GM23248 (cell line): ENCODE measurements at regions not wholly inside any gene's neighbourhood (a gene's known extent, or its start where the extent isn't known, plus 50 kb on each side); places are given as distances from the start of the nearest gene placed in this dataset.
A peak's percentile ranks its signal among the peaks of the same experiment; 100 is the strongest.

ENCODE experiments used
- DNase-seq: peaks from one replicate; pipeline ENCODE4 v3.0.0-alpha.2; 2015
- H2AFZ ChIP-seq: fragments of 200-600 bp; sonication (generic); 2 replicates; pipeline ENCODE4 v1.6.1; 2016; ENCODE audit warnings: antibody characterized with exemption
- H3F3A ChIP-seq: fragments of 200-600 bp; sonication (generic); 2 replicates; pipeline ENCODE4 v1.6.1; 2016; ENCODE audit warnings: mild to moderate bottlenecking, antibody characterized with exemption, mixed run types; ENCODE audit not compliant: insufficient read depth
- H3K27ac ChIP-seq: fragments of 200-600 bp; sonication (generic); 2 replicates; pipeline ENCODE4 v1.5.1; 2016; ENCODE audit warnings: mild to moderate bottlenecking
- H3K27me3 ChIP-seq: fragments of 200-600 bp; sonication (generic); replicated peaks from 2 replicates; pipeline ENCODE4 v1.6.1; 2016; ENCODE audit warnings: mild to moderate bottlenecking; ENCODE audit not compliant: insufficient read depth
- H3K36me3 ChIP-seq: fragments of 200-600 bp; sonication (generic); 2 replicates; pipeline ENCODE4 v1.6.1; 2016; ENCODE audit warnings: low read depth, mild to moderate bottlenecking
- H3K4me1 ChIP-seq: fragments of 200-600 bp; sonication (generic); 2 replicates; pipeline ENCODE4 v1.6.1; 2016; ENCODE audit warnings: mild to moderate bottlenecking; ENCODE audit not compliant: insufficient read depth
- H3K4me2 ChIP-seq: fragments of 200-600 bp; sonication (generic); one replicate; pipeline ENCODE4 v1.6.1; 2016; ENCODE audit warnings: mild to moderate bottlenecking; ENCODE audit not compliant: unreplicated experiment
- H3K4me3 ChIP-seq: fragments of 200-600 bp; sonication (generic); 2 replicates; pipeline ENCODE4 v1.5.1; 2016; ENCODE audit warnings: mild to moderate bottlenecking
- H3K79me2 ChIP-seq: fragments of 200-600 bp; sonication (generic); 2 replicates; pipeline ENCODE4 v1.6.1; 2016; ENCODE audit warnings: mild to moderate bottlenecking; ENCODE audit not compliant: insufficient read depth
- H3K9ac ChIP-seq: fragments of 200-600 bp; sonication (generic); 2 replicates; pipeline ENCODE4 v1.6.1; 2016; ENCODE audit warnings: mild to moderate bottlenecking
- H3K9me2 ChIP-seq: fragments of 200-600 bp; sonication (generic); 2 replicates; pipeline ENCODE4 v1.6.1; 2016; ENCODE audit warnings: mixed run types, mild to moderate bottlenecking, moderate library complexity; ENCODE audit not compliant: insufficient read depth
- H3K9me3 ChIP-seq: fragments of 200-600 bp; sonication (generic); one replicate; pipeline ENCODE4 v1.6.1; 2017; ENCODE audit warnings: low read depth
- H4K20me1 ChIP-seq: fragments of 200-600 bp; sonication (generic); 2 replicates; pipeline ENCODE4 v1.6.0; 2016; ENCODE audit not compliant: insufficient read depth
- EZH2 ChIP-seq: fragments of 200-600 bp; sonication (generic); IDR thresholded peaks from 2 replicates; pipeline ENCODE4 v1.6.1; 2018; ENCODE audit warnings: antibody characterized with exemption, mild to moderate bottlenecking; ENCODE audit not compliant: insufficient read depth, poor library complexity, severe bottlenecking
- EZH2phosphoT487 ChIP-seq: fragments of 200-600 bp; sonication (generic); IDR thresholded peaks from 2 replicates; pipeline ENCODE4 v1.6.1; 2018; ENCODE audit warnings: antibody characterized with exemption, moderate library complexity, mild to moderate bottlenecking, low read depth; ENCODE audit not compliant: insufficient read depth
- whole genome bisulfite sequencing, 2 experiments: methylation state at CpG; one replicate each; pipeline ENCODE4 v1.1.6; 2015 to 2017; ENCODE audit warnings: low lambda C conversion rate in 2 of 2, low coverage in 1 of 2; ENCODE audit errors: missing lambda C conversion rate in 2 of 2; 5-methylcytosine and 5-hydroxymethylcytosine counted together
- in situ Hi-C: fragments of 300-500 bp; cut with MboI; formaldehyde crosslinking; loops from 2 replicates; pipeline ENCODE4 v1.15.0; 2020

DNA sequence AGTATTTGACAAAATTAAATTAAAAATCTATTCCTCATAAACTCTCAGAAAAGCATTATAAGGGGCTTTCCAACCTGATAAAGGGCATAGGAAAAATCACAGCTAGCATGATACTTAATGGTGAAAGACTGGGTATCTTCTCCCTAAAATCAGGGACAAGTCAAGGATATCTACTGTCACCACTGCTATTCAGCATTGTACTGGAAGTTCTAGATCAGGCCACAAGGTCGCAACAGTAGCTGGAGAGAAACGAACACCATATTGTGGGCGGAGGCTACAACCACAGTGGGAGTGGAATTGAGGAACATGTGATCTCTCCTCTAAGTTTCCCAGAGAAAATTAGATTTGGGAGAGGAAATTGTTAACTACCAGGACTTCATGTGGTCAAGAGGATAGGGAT lies 70.0 kb upstream of the NAMPT start:
- Histone ChIP-seq H4K20me1 (no peaks in the 10 kb centered on the region), H3F3A (peaks cover 13% of the 10 kb centered on the region), H3K9ac (no peak overlapping the region), H3K9me3 (no peaks in the 10 kb centered on the region), H2AFZ (no peak overlapping the region), H3K9me2 (no peaks in the 10 kb centered on the region), H3K4me2 (no peak overlapping the region), H3K79me2 (no peaks in the 10 kb centered on the region), H3K4me1 (peaks cover 8% of the 10 kb centered on the region; the same call in 1 of the 2 replicates), H3K27me3 (peaks cover 23% of the 10 kb centered on the region), H3K4me3 (no peak overlapping the region), H3K36me3 (no peaks in the 10 kb centered on the region), H3K27ac (no peak overlapping the region)
- WGBS, 2 experiments: 93 to 97% methylated on average over 3 of the region's 3 CpGs
- in situ Hi-C loops: no loop called here
- DNase-seq: no peak
- TF ChIP-seq EZH2phosphoT487: no peak

DNA sequence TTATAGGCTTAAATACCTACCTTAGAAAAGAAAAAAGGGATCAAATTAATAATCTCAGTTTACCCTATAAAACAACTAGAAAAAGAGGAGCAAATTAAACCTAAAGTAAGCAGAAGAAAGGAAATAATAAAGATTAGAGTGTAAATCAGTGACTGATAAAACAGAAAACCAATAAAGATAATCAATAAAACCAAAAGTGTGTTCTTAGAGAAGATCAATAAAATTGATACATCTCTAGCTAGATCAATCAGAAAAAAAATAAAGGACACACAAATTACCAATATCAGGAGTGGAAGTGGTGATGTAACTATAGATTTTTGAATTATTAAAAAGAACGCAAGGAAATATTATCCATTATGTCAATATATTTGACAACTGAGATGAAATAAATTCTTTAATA lies 69.2 kb upstream of the NAMPT start:
- Histone ChIP-seq H4K20me1 (no peaks in the 10 kb centered on the region), H3K4me2 (no peak overlapping the region), H3K27ac (no peak overlapping the region), H3K9me3 (no peaks in the 10 kb centered on the region), H3F3A (peaks cover 13% of the 10 kb centered on the region), H3K9ac (no peak overlapping the region), H3K9me2 (no peaks in the 10 kb centered on the region), H3K4me1 (peaks cover 8% of the 10 kb centered on the region; the same call in 1 of the 2 replicates), H3K36me3 (no peaks in the 10 kb centered on the region), H3K27me3 (peaks cover 18% of the 10 kb centered on the region; the same call in 1 of the 2 replicates), H2AFZ (no peak overlapping the region), H3K79me2 (no peaks in the 10 kb centered on the region), H3K4me3 (no peak overlapping the region)
- WGBS, 2 experiments: 41 to 42% methylated on average over 1 of the region's 1 CpG
- no peak for DNase-seq
- in situ Hi-C loops: no loop called here
- TF ChIP-seq EZH2 (no peak), EZH2phosphoT487 (no peak)

- in situ Hi-C loops: no loop called here
These were observed 63.4 kb upstream of the NAMPT start for GRCh38 chr7:106348231-106348630.

GRCh38 chr7:106347229-106347833 lies 62.5 kb upstream of the NAMPT start:
- no peak overlapping the region for H2AFZ ChIP-seq
- no peak overlapping the region for H3K9ac ChIP-seq
- no peak for TF ChIP-seq EZH2phosphoT487
- TF ChIP-seq EZH2: no peak
- no peaks in the 10 kb centered on the region for H3K79me2 ChIP-seq
- H3K9me3 ChIP-seq: no peaks in the 10 kb centered on the region
- in situ Hi-C loops: no loop called here
- WGBS, 2 experiments: 69 to 78% methylated on average over 3 of the region's 3 CpGs
- DNase-seq: no peak
- no peak overlapping the region for H3K4me3 ChIP-seq
- H4K20me1 ChIP-seq: no peaks in the 10 kb centered on the region
- no peaks in the 10 kb centered on the region for H3K9me2 ChIP-seq
- peaks cover 7% of the 10 kb centered on the region; the same call in 1 of the 2 replicates for H3K27me3 ChIP-seq
- no peak overlapping the region for H3K4me2 ChIP-seq
- H3K4me1 ChIP-seq: peaks cover 17% of the 10 kb centered on the region
- peaks cover 21% of the 10 kb centered on the region for H3F3A ChIP-seq
- H3K27ac ChIP-seq: peak overlapping the region; percentile 40; the same call in 1 of the 2 replicates
- H3K36me3 ChIP-seq: no peaks in the 10 kb centered on the region

More at GRCh38 chr7:106348231-106348630, 63.4 kb upstream of the NAMPT start:
- Histone ChIP-seq H3K4me3 (no peak overlapping the region), H3K9me2 (no peaks in the 10 kb centered on the region), H2AFZ (no peak overlapping the region), H3K9ac (no peak overlapping the region), H3K79me2 (no peaks in the 10 kb centered on the region), H3F3A (peaks cover 21% of the 10 kb centered on the region), H3K4me2 (no peak overlapping the region), H3K27ac (no peak overlapping the region), H3K9me3 (no peaks in the 10 kb centered on the region), H3K4me1 (peaks cover 17% of the 10 kb centered on the region), H3K36me3 (no peaks in the 10 kb centered on the region), H4K20me1 (no peaks in the 10 kb centered on the region), H3K27me3 (peaks cover 7% of the 10 kb centered on the region; the same call in 1 of the 2 replicates)
- no peak for TF ChIP-seq EZH2phosphoT487
- no peak for TF ChIP-seq EZH2
- no peak for DNase-seq
